WI38 (cell line): ENCODE measurements at regions not wholly inside any gene's neighbourhood (a gene's known extent, or its start where the extent isn't known, plus 50 kb on each side); places are given as distances from the start of the nearest gene placed in this dataset.

ENCODE experiments used
- H3K4me3 ChIP-seq: 2 replicates; pipeline ENCODE4 v1.5.1; 2011; ENCODE audit warnings: low read depth, mild to moderate bottlenecking, control low read depth, low read length
- CTCF ChIP-seq: IDR thresholded peaks from 2 replicates; pipeline ENCODE4 v1.5.1; 2012; ENCODE audit warnings: low read depth, mild to moderate bottlenecking, control low read depth, low read length

GRCh38 chr4:163595580-163595979 is 101.1 kb downstream of the TMA16 start:
- no peak for TF ChIP-seq CTCF

GRCh38 chr4:163598028-163598427 is 103.5 kb downstream of the TMA16 start:
- no peak overlapping the region for H3K4me3 ChIP-seq
- TF ChIP-seq CTCF: no peak

More at GRCh38 chr4:163595580-163595979, 101.1 kb downstream of the TMA16 start:
- H3K4me3 ChIP-seq: no peak overlapping the region

- no peak for TF ChIP-seq CTCF
- H3K4me3 ChIP-seq: no peak overlapping the region
Observed at GRCh38 chr4:163598489-163598888, 104.0 kb downstream of the TMA16 start.

GRCh38 chr4:163600727-163601126 is 106.2 kb downstream of the TMA16 start:
- no peak for TF ChIP-seq CTCF
- no peak overlapping the region for H3K4me3 ChIP-seq

GRCh38 chr4:163603257-163603656 is 108.8 kb downstream of the TMA16 start:
- H3K4me3 ChIP-seq: no peak overlapping the region
- no peak for TF ChIP-seq CTCF

GRCh38 chr4:163606896-163607691 is 112.6 kb downstream of the TMA16 start:
- no peak for TF ChIP-seq CTCF
- no peak overlapping the region for H3K4me3 ChIP-seq

GRCh38 chr4:163609019-163609418 is 114.5 kb downstream of the TMA16 start:
- no peak for TF ChIP-seq CTCF
- H3K4me3 ChIP-seq: no peak overlapping the region
